C4-2B (cell line): ENCODE measurements at regions not wholly inside any gene's neighbourhood (a gene's known extent, or its start where the extent isn't known, plus 50 kb on each side); places are given as distances from the start of the nearest gene placed in this dataset.

Source experiments
- CTCF ChIP-seq: fragments of 450-650 bp; conservative IDR thresholded peaks from 2 replicates; pipeline ENCODE4 v1.5.1; 2017; ENCODE audit warnings: mild to moderate bottlenecking
- ZFX ChIP-seq: fragments of 450-650 bp; IDR thresholded peaks from 2 replicates; pipeline ENCODE4 v1.6.1; 2017

GRCh38 chr14:38046160-38046559 lies 161.5 kb upstream of the SSTR1 start:
- TF ChIP-seq CTCF, result no peak
- TF ChIP-seq ZFX, result no peak
